Gastrocnemius medialis (tissue), 4 donors: ENCODE measurements at regions not wholly inside any gene's neighbourhood (a gene's known extent, or its start where the extent isn't known, plus 50 kb on each side); places are given as distances from the start of the nearest gene placed in this dataset.

ENCODE experiments used
- ATAC-seq, 2 donors: fragments of 150-250 bp; one replicate each; pipeline ENCODE4 v1.9.1; 2016
- DNase-seq, 2 donors: peaks; one replicate each; pipeline ENCODE4 v3.0.0-alpha.2; 2019
- H3K27ac ChIP-seq, 4 donors: fragments of 200-600 bp; sonication (generic); 1 replicate in 1 of 4; 2 replicates in 3 of 4; pipeline ENCODE4 v1.5.1; 2016 to 2018; ENCODE audit warnings: mild to moderate bottlenecking in 2 of 4, moderate library complexity in 1 of 4
- H3K27me3 ChIP-seq, 3 donors: fragments of 200-600 bp; sonication (generic) in 2 of 3; 1 replicate in 1 of 3; 2 replicates in 2 of 3; pipeline versions ENCODE4 v1.5.1 to v1.6.0; 2016 to 2019; ENCODE audit warnings: mild to moderate bottlenecking in 1 of 3, moderate library complexity in 1 of 3
- H3K36me3 ChIP-seq, 2 donors: fragments of 200-600 bp; sonication (generic) in 1 of 2; one replicate each; pipeline ENCODE4 v1.5.1; 2017 to 2018
- H3K4me1 ChIP-seq, 2 donors: fragments of 200-600 bp; sonication (generic) in 1 of 2; one replicate each; pipeline ENCODE4 v1.5.1; 2016 to 2017; ENCODE audit warnings: mild to moderate bottlenecking in 2 of 2
- H3K4me3 ChIP-seq, 4 donors: fragments of 200-600 bp; sonication (generic) in 3 of 4; 1 replicate in 1 of 4; 2 replicates in 3 of 4; pipeline ENCODE4 v1.5.1; 2016 to 2019; ENCODE audit warnings: mild to moderate bottlenecking in 2 of 4
- H3K9me3 ChIP-seq, 3 donors: fragments of 200-600 bp; sonication (generic) in 2 of 3; 1 replicate in 1 of 3; 2 replicates in 2 of 3; pipeline ENCODE4 v1.5.1; 2016 to 2019
- POLR2A ChIP-seq, 2 donors: fragments of 450-650 bp; IDR thresholded peaks; one replicate each; pipeline ENCODE4 v1.6.1; 2017; ENCODE audit warnings: antibody characterized with exemption in 2 of 2, mild to moderate bottlenecking in 2 of 2, moderate library complexity in 2 of 2
- in situ Hi-C, 4 donors: fragments of 200-750 bp; cut with MboI; loops; one replicate each; pipeline versions ENCODE4 v1.15.0 to v1.8.0; 2017; ENCODE audit warnings: low sequenced_read_pairs in 4 of 4
- intact Hi-C: fragments of 100-400 bp; cut with DNase I; formaldehyde crosslinking; loops from one replicate; pipeline ENCODE4 v1.15.1; 2023; ENCODE audit warnings: low total_unique reads
- TF ChIP-seq, protein P1 (sequence below), 5 experiments: fragments of 450-650 bp in 3 of 5; fragments of 200-600 bp in 2 of 5; sonication (generic) in 2 of 5; IDR thresholded peaks in 4 of 5; conservative IDR thresholded peaks in 1 of 5; 1 replicate in 4 of 5; 2 replicates in 1 of 5; pipeline ENCODE4 v1.5.1; 2016 to 2019; ENCODE audit warnings: antibody characterized with exemption in 5 of 5, mild to moderate bottlenecking in 3 of 5, moderate library complexity in 3 of 5

DNA sequence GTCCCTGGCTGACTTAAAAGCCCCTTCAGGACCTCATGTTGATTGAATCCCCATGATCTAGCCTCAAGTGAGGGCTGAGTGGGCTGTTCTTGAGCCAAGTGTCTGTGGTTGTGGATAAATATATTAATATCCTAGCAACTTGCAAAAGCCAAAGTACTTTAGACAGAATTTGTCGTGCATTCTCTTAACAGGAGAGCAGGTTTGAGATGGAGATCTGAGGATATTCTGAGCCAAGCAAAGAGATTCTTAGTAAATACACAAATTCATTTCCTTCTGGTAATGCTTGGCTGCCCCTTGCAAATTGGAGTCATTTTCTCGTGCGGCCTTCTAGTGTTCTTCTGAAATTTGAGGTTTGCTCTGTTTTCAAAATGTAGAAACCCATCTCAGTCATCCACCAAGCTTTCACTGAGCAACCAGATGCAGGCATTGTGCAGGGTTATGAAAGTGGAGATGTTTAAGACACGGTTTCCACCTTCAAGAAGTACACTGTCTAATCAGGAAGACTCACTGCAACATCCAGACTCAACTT lies 242.1 kb upstream of the JUN start:
- Histone ChIP-seq H3K27ac (no peak overlapping the region), H3K27me3 (no peaks in the 10 kb centered on the region), H3K9me3 (no peaks in the 10 kb centered on the region), H3K36me3 (no peaks in the 10 kb centered on the region), H3K4me3 (no peak overlapping the region), H3K4me1 (peaks cover 3 to 4% of the 10 kb centered on the region in 2 donors)
- no peak for TF ChIP-seq POLR2A (IDR thresholded peaks at IDR 0.05)
- TF ChIP-seq, protein P1, sequence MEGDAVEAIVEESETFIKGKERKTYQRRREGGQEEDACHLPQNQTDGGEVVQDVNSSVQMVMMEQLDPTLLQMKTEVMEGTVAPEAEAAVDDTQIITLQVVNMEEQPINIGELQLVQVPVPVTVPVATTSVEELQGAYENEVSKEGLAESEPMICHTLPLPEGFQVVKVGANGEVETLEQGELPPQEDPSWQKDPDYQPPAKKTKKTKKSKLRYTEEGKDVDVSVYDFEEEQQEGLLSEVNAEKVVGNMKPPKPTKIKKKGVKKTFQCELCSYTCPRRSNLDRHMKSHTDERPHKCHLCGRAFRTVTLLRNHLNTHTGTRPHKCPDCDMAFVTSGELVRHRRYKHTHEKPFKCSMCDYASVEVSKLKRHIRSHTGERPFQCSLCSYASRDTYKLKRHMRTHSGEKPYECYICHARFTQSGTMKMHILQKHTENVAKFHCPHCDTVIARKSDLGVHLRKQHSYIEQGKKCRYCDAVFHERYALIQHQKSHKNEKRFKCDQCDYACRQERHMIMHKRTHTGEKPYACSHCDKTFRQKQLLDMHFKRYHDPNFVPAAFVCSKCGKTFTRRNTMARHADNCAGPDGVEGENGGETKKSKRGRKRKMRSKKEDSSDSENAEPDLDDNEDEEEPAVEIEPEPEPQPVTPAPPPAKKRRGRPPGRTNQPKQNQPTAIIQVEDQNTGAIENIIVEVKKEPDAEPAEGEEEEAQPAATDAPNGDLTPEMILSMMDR (IDR thresholded peaks at IDR 0.05 in 4 of 5, conservative IDR thresholded peaks at IDR 0.05 in 1 of 5) = no peak
- DNase-seq = no peak
- intact Hi-C loops (no loop called here), in situ Hi-C loops (no loop called here)
- no peak for ATAC-seq

DNA sequence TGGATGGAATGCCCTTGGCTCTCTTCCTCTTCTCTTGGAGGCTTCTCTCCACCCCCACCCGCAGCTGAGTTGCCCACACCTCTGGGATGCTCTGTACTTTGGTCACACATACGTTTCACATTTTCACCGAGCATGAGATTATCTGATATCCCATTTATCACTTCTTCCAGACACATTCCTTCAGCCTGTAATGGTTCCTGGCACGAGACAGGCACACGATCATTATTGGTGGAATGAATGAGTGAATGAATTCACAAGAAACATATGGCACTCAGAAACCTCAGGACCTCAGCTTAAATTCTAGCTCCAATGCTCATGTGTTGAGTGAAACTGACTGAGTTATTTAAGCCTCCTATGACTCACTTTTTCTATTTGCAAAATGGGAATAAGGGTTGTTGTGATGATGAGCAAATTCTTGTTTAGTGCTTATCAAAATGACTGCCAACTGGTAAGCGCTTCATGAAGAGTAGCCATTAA lies 242.7 kb upstream of the JUN start:
- TF ChIP-seq, protein P1 (IDR thresholded peaks at IDR 0.05 in 4 of 5, conservative IDR thresholded peaks at IDR 0.05 in 1 of 5) = no peak
- TF ChIP-seq POLR2A (IDR thresholded peaks at IDR 0.05) = no peak
- in situ Hi-C loops = no loop called here
- Histone ChIP-seq H3K4me3 (no peak overlapping the region), H3K27ac (no peak overlapping the region), H3K36me3 (no peaks in the 10 kb centered on the region), H3K4me1 (no peaks in the 10 kb centered on the region), H3K9me3 (no peaks in the 10 kb centered on the region), H3K27me3 (no peaks in the 10 kb centered on the region)
- intact Hi-C loops = no loop called here
- ATAC-seq (peak in 1 of 2 donors; percentile 13), DNase-seq (no peak)

DNA sequence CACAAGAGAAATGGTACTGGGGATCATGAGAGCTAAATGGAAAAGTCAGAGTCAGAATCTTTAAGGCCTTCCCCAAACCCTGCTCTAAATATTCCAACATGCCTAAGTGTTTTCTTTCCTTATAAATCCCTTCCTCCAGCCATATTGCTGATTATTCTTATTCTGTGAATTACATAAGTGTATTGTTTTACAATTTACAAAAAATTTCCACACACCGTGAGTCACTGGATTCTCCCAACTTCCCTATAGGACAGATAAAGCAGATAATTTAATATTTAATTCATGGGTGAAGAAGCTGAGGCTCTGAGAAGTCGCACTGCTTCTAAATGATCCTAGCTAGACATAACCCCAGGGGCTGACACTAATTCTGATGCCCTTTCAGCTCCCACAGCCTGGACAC lies 243.3 kb upstream of the JUN start:
- H3K36me3 ChIP-seq = no peaks in the 10 kb centered on the region
- TF ChIP-seq POLR2A (IDR thresholded peaks at IDR 0.05) = no peak
- TF ChIP-seq, protein P1 (IDR thresholded peaks at IDR 0.05 in 4 of 5, conservative IDR thresholded peaks at IDR 0.05 in 1 of 5) = no peak
- intact Hi-C loops = no loop called here
- in situ Hi-C loops = no loop called here
- H3K4me3 ChIP-seq = no peak overlapping the region
- H3K27me3 ChIP-seq = no peaks in the 10 kb centered on the region
- no peaks in the 10 kb centered on the region for H3K4me1 ChIP-seq
- no peaks in the 10 kb centered on the region for H3K9me3 ChIP-seq
- ATAC-seq (no peak), DNase-seq (no peak)
- no peak overlapping the region for H3K27ac ChIP-seq

DNA sequence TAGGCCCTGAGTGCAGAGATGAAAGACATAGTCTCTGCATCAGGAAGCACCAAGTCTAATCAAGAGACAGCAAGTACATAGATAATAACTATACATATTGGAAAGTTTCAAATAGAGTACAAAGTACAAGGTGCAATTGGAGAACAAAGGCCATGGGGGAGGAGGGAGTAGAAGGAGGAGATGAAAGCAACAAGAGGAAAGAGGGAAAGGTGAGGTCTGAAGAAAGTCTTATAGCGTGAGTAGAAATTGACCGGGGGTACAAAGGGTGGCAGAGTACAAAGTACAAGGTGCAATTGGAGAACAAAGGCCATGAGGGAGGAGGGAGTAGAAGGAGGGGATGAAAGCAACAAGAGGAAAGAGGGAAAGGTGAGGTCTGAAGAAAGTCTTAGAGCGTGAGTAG lies 244.2 kb upstream of the JUN start:
- H3K4me1 ChIP-seq = no peaks in the 10 kb centered on the region
- TF ChIP-seq POLR2A (IDR thresholded peaks at IDR 0.05) = no peak
- TF ChIP-seq, protein P1 (IDR thresholded peaks at IDR 0.05 in 4 of 5, conservative IDR thresholded peaks at IDR 0.05 in 1 of 5) = no peak
- no peak for ATAC-seq
- intact Hi-C loops = no loop called here
- no peaks in the 10 kb centered on the region for H3K36me3 ChIP-seq
- H3K27me3 ChIP-seq = no peaks in the 10 kb centered on the region
- no peak for DNase-seq
- no peaks in the 10 kb centered on the region for H3K9me3 ChIP-seq
- in situ Hi-C loops = no loop called here
- H3K4me3 ChIP-seq = no peak overlapping the region
- H3K27ac ChIP-seq = no peak overlapping the region
